ENCODE measurements at regions not wholly inside any gene's neighbourhood (a gene's known extent, or its start where the extent isn't known, plus 50 kb on each side); places are given as distances from the start of the nearest gene placed in this dataset.

GRCh38 chr14:82385048-82385447, 851.4 kb upstream of the SEL1L start:
- no peak for TF ChIP-seq CTCF (conservative IDR thresholded peaks at IDR 0.05; ENCODE audit: low read length)
- TF ChIP-seq EZH2phosphoT487 (IDR thresholded peaks at IDR 0.05; ENCODE audit: borderline replicate concordance, low read depth, low read length): no peak

Measured in OCI-LY7 (cell line).